ENCODE measurements at regions not wholly inside any gene's neighbourhood (a gene's known extent, or its start where the extent isn't known, plus 50 kb on each side); places are given as distances from the start of the nearest gene placed in this dataset.
"Not testable (repeated sequence)": the region's sequence is repeated elsewhere in the genome, so short reads cannot be mapped to it uniquely, and the experiment has no call there.

DNA sequence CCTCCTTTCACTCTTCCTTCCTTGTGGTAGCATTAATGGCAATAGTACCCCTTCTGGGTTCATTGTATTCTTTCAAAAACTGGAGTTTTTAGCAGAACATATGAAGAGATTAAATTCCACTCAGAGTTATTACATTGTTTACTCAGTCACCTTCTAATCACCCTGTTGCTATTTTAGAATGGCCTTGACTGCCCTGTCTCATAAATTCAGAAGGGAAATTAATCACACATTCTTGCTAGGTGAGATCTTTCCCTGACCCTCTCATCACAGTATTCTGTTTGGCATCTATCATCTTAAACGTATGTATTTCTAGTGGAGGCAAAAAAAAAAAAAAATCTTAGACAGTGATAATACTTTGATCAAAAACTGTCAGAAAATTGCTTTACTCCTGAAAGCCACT is 760.4 kb downstream of the ADCYAP1 start:
- no peak for DNase-seq (ENCODE audit: low read depth in 2 of 2)

DNA sequence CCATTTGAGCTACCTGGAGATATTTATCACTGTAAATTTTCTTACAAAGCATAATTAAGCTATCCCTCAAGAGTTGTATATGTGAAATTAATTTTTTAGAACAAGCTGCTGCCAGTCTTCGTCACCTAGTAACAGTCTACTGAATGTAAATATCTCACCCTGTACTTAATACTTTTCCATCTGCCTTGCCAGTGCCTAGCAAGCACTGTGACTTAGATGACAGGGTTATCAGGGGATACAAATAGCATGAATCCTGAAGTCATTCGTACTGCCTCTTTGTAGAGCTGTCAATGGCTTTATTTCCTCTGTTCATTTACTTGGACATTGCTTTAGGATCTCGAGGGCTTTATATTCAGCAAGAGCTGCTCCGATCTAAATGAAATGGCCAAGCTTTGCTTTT is 763.6 kb downstream of the ADCYAP1 start:
- no peak for DNase-seq (ENCODE audit: low read depth in 2 of 2)

DNA sequence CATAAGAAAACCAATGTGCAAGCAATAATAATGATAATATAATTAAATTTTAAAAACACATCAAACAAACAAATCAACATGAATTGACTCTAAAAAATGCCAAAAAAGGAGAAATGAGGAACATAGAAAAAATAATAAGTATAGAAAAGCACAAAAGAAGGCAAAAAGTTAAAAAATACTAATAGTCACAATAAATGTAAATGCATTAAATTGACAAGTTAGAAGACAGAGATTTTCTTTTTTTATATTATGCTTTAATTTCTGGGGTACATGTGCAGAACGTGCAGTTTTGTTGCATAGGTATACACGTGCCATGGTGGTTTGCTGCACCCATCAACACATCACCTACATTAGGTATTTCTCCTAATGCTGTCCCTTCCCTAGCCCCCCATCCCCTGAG is 767.0 kb downstream of the ADCYAP1 start:
- DNase-seq (ENCODE audit: low read depth in 2 of 2): not testable (repeated sequence)

DNA sequence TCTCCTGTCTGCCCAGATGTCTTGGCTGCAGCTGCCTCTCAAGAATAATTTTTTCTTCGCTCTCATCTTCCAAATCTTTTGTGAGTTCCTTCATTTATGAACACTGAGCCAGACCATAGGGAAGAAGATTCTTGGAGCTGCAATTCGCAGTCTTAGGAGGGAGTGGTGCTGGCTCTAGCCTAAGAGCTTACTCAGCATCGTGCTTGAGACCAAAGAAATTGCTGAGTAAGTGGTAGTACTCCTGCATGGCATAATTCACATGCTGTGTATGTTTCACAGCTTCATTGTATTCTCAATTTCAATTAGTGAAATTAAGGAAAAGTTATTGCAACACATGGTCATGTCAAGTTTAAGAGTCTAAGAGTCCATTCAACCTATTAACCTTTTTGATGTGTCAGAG is 771.7 kb downstream of the ADCYAP1 start:
- DNase-seq (ENCODE audit: low read depth in 2 of 2): no peak

DNA sequence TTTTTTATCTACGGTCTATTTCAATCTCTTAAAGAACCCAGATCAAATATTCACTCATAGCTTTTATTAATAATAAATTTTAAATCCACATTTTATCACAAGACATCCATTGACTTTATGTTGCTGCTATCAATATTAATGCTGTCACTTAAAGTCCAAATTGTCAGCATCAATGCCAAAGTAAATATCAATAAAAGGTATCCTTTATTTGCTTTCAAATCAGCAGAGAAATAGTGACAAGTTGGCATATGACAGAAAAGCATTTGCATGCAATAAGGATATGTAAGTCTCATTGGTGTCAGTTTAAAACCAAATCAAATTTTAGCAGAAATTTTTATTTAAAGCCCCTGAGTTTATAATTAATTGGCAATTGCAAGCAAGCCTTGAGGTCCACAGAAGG is 775.4 kb downstream of the ADCYAP1 start:
- no peak for DNase-seq (ENCODE audit: low read depth in 2 of 2)

DNA sequence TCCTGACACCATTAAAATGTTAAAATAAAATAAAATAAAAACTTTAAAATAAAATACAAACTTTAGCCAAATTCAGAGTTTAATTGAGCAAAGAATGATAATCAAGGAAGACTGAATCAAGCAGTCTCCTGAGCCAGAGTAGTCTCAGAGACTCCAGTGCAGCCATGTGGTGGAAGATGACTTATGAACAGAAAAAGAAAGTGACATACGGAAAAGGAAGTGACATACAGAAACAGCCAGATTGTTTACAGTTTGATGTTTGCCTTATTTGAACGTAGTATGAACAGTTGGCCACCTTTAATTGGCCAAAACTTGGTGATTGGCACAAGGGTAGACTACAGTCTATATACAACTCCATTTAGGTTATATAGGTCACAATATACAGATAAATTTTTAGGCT is 787.2 kb downstream of the ADCYAP1 start:
- DNase-seq (ENCODE audit: low read depth in 2 of 2): no peak

DNA sequence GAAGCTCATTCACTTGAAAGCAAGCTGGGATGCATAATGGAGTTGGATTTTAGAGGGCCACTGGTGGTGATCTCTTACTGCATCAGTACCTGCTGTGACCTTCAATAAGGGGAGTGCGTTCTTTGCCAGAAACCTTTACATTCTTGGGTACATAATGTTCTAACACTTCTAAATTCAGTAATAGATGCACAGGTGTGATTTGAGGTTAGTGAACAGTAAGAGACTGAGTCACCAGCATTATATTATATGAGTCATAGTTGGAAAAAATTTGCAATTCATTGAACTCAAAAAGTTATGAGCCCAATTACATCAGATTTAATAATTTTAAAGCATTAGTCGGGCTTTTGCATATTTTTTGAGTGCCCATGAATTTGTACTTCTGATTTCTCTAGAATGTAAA is 803.3 kb downstream of the ADCYAP1 start:
- DNase-seq (ENCODE audit: low read depth in 2 of 2): no peak

DNA sequence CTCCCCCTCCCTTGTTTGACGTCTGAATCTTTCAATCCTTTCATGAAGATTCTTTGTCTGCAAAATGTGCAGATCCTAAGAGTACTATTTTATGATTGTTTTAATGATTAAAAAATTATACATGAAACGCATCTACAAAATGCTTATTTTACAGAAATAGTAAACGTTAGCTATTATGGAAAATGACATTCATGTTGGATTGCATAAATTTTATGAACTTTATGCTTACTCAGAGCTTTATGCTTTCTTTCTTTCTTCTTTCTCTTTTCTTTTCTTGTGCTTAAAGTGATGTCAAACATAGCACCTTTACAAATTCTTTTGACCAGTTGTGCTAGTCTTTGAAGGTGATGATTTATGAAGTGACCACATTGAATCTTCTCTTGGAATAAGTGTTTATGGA is 805.4 kb downstream of the ADCYAP1 start:
- no peak for DNase-seq (ENCODE audit: low read depth in 2 of 2)

DNA sequence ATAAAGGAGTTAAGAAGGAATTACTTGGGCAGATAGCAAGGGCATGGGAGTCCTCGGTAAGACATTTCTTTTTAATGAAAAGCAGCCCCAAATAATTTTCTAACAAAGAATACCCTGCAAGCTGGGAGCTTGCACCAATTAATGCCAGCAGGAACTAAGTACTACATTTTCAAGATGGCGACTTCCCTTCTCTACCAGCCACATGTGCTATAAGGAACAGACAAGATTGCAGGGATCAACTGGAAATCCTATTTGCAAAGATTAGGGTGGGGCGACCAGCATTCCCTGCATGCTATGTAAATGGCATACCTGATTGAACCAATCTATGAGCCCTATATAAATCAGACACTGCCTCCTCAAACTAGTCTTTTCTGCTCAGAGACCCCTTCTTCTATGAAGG is 827.5 kb downstream of the ADCYAP1 start:
- DNase-seq (ENCODE audit: low read depth in 2 of 2): no peak

DNA sequence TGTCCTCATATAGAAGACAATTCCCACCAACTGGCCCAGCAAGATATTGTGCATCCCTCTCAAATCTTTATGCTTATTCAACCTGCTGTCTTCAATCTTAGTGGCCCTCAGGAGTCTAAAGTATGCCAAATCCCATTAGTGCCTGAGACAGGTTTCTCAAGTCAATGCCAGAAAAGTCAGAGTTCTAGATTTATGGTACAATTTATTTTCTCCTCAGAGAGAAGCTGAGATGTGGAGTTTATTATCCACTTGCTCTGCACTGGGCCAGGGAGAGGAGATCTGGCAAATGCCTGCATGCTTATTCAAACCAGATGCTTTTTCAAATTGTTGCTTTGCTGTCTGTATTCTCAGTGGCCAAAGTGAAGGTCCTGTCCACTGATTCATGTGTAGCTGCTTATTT is 825.2 kb downstream of the METTL4 start:
- DNase-seq (ENCODE audit: low read depth in 2 of 2): no peak

DNA sequence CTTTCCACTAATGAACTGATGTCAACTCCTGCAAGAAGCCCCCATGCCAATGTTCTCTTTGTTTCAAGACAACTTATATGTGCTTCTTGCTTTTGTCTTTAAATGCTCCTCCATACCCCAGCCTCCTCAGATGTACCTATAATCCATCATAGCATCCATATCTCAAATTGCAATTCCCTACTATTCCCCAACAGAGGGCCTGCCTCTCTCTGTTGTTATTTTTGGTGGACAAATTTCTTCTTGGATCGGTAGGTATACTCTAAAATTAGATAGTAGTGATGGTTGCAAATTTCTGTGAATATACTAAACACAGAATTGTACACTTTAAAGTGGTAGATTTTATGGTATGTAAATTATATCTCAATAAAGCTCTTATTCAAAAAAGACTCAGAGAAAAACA is 820.1 kb downstream of the METTL4 start:
- DNase-seq (ENCODE audit: low read depth in 2 of 2): no peak

DNA sequence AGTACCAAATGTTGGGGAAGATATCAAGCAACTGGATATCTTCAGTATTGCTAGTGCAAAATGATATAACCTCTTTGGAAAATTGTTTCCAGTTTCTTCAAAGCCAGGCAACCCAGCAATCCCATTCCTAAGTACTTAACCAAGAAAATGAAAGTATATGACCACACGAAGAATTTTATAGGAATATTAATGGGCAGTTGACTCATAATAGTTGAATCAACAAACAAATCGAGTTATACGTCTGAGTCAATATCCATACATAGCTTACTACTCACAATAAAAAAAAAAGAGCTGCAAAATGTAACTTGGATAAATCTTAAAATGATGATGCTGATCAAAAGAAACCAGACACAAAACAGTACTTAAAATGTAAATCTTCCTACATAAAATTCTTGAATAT is 810.4 kb downstream of the METTL4 start:
- no peak for DNase-seq (ENCODE audit: low read depth in 2 of 2)

DNA sequence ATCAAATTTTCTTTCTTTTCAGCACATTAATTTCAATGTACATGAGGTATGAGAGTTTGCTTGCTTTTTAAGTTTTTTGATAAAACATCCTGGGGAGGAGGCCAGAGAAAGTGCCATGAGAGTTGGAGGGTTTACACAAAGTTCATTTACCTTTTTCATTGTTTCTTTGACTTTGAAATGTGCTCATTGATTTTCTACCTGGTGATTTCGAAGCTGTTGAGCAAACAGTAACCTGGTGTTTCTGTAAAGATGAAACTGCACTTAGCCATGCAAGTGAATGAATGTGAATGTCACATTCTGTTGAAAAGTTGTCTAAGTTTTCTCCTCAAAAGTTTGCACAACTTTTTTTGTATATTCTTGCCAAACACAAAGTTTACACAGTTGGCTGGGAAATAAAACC is 797.0 kb downstream of the METTL4 start:
- DNase-seq (ENCODE audit: low read depth in 2 of 2): no peak

DNA sequence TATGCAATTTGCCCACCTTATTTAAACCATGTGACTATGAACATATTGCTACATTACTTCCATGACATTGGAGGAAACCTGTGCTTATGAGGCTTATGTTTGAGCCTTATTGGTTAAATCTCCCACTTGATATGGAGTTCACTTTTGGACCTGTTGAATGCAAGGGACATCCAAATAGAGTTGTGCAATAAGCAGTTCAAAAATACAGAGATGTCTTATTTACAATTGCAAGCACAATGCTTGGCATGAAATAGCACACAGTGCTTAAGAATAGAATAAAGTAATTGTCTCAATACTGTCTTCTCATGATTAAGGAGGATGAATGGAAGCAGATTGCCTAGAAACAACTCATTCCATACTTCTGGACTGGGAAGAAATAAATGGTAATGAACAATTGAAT is 793.5 kb downstream of the METTL4 start:
- no peak for DNase-seq (ENCODE audit: low read depth in 2 of 2)

DNA sequence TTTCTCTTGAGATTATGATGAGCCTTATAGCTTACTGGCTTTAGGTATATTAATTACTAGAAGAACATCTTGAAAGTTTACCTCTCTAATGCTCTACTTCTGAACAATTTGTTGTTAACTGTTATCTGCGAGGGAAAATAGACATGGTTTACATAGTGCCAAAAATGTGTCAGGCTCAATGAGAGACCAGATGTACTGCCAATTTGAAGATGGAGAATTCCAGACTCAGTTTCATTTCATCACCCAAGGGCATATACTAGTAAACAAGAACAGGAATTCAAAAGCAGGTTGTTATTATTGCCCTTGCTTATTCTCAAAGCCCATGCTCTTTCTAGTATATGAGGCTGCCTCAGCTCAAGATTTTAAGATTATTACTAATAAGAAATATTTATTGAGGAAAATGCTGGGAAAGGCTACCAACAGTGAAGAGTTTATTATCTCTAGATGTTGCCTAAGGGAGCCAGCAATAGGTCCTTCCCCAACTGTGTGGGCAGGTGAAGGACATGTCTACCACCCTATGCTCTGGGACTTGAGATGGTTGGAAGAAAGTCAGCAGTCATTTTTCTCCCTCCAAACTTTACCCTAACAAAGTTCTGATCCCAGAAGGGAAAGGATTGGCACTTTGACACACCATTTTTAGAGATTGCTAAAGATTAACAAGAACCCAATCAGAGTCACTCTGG is 792.7 kb downstream of the METTL4 start:
- DNase-seq (ENCODE audit: low read depth in 2 of 2): no peak

DNA sequence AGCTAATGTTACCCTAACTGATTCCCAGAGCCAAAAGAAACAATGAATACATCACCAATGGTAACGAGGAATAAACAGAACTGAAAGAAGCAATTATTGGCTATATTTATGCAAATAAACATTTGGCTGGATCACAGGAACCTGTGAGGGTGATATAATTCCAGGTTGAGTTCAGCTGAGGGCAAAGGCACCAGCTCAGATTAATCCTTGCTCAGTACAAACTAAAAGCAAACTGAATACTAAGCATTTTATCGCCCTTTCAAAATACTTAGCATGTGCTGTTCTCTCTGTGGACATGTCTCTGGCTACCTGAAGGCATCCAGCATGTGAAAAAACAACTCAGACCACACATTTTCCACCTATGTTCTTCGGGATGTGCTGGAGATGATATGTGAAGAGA is 791.7 kb downstream of the METTL4 start:
- no peak for DNase-seq (ENCODE audit: low read depth in 2 of 2)

DNA sequence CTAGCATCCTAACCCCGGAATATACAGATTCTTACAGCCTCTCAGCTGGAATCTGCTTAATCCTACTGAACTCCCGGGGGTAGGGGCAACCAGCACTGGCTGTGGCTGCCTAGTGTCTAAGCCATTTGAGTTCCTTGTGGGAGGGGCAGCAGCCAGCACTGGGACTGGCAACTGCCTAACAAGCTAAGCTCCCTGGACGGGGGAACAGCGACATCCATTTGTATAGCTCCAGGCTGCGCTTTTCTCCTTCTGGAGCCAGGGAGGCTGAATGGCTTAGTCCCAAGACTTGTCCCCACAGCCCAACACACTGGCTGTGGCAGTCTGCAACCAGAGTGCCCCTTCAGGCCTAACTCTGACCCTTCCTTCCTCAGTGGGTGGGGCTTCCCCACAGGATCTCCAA is 787.2 kb downstream of the METTL4 start:
- DNase-seq (ENCODE audit: low read depth in 2 of 2): no peak

DNA sequence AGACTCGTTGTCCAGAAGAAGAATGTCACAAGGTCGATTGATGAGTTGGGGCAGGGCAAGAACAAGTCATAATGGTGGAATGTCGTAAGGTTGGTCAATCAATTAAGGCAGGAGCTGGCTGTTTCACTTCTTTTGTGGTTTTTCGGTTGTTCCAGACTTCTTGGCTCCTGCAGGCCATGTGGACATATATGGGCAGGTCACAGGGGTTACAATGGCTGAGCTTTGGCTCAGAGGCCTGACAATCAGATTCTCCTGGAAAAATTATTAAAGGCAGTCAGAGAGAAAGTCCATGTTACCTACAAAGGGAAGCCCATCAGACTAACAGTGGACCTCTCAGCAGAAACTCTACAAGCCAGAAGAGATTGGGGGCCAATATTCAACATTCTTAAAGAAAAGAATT is 785.3 kb downstream of the METTL4 start:
- DNase-seq (ENCODE audit: low read depth in 2 of 2): not testable (repeated sequence)

DNA sequence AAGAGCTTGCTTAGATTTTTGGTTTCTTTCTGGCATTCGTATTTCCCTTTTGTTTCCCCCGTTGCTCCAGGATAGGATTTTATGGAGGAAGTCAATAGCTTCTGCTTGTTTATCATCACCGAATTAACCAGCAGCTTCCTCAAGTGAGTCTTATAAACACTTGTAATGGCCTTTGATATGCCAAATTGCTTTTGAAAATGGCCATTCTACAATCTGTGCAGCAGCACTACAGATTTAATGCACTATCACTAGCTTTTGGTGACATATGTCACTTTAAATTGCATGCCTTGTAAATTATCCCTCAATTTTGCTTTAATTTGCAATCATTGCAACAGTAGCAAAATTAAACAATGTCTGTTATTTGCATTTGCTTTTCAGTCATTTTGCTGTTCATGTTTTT is 774.7 kb downstream of the METTL4 start:
- DNase-seq (ENCODE audit: low read depth in 2 of 2): no peak

DNA sequence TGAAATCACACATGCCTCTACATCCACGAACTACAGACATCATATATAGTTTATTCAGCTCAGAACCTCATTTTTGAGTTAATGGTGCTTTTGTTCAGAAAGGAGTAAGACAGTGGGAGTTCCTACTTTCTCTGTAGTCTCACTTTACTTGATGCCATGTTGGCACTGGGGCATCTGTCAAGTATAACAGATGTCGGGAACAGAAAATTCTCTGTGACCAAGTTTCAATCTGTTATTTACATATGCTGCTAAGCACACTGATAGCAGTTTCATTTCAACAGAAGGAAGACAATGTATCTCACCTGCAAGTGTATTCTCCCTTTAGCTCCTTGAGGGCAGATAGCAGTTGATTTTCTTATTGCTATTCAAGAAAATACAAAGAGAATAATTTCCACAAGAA is 774.1 kb downstream of the METTL4 start:
- no peak for DNase-seq (ENCODE audit: low read depth in 2 of 2)

DNA sequence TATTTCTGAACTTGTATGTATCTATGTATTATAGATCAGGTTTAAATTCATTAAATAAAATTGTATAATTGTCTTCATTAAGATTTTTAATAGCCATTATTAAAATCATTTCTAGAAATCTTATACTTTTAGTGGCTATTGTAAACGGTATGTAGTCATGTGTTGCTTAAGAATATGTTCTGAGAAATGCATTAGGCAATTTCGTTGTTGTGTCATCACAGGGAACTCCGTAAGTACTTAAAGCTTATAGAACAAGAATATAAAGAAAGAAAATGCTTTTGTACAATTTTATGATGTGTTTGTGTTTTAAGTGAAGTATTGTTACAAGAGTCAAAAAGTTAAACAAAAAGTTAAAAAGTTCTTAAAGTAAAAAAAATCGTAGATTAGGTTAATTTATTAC is 765.8 kb downstream of the METTL4 start:
- no peak for DNase-seq (ENCODE audit: low read depth in 2 of 2)

DNA sequence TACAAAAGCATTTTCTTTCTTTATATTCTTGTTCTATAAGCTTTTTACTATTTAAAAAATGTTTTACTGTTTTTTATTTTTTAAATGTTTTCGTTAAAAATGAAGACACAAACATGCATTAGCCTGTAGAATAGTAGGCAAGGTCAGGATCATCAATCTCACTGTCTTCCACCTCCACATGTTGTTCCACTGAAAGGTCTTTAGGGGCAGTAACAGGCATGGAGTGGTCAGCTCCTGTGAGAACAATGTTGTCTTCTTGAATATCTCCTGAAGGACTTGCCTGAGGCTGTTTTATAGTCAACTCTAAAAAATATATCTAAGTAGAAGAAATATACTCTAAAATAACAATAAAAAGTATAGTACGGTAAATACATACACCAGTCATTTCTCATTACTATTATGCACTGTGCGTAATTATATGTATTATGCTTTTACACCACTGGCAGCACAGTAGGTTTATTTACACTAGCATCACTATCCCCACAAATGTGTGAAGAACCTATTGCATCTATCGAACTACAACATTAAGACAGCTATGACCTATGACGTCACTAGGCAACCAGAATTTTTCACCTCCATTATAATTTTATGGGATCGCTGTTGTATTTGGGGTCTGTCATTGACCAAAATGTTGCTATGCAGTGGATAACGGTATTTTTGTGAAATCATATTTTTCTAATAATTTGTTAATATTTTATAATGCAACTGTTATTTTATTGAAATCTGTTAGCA is 764.3 kb downstream of the METTL4 start:
- DNase-seq (ENCODE audit: low read depth in 2 of 2): no peak

DNA sequence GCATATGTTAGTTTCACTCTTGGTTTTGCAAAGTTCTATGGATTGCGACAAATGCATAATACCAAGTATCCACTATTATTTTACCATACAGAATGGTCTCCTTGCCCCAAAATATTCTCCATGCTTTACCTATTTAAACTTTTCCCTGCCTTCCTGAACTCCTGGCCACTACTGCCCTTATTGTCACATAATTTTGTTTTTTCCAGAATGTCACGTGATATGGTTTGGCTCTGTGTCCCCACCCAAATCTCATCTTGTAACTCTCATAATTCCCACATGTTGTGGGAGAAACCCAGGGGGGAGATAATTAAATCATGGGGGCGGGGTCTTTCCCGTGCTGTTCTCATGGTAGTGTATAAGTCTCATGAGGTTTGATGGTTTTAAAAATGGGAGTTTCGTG is 760.0 kb downstream of the METTL4 start:
- no peak for DNase-seq (ENCODE audit: low read depth in 2 of 2)

DNA sequence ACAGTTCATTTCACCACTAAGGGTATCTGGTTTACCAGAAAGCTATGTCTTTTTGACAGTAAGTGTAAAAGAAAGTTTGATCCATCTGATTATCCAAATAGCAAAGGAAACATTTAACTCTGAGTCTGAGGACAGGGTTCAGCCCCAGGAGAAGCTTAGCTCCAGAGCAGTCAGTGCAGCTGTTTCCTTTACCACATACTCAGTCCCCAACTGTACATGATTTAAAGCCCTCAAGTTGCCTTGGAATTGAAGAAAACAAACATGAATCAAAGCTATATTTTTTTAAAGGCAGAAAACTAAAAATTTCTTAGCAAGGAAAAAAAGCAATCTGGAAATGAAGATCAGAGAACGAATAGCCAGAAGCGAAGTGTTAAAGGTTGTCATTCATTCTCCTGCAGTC is 746.0 kb downstream of the METTL4 start:
- DNase-seq (ENCODE audit: low read depth in 2 of 2): no peak
